NAMALWA (cell line): ENCODE measurements at regions not wholly inside any gene's neighbourhood (a gene's known extent, or its start where the extent isn't known, plus 50 kb on each side); places are given as distances from the start of the nearest gene placed in this dataset.
"Not testable (repeated sequence)": the region's sequence is repeated elsewhere in the genome, so short reads cannot be mapped to it uniquely, and the experiment has no call there.

Experiments used
- DNase-seq: peaks from one replicate; pipeline ENCODE4 v3.0.0-alpha.2; 2015; ENCODE audit warnings: low spot score

DNA sequence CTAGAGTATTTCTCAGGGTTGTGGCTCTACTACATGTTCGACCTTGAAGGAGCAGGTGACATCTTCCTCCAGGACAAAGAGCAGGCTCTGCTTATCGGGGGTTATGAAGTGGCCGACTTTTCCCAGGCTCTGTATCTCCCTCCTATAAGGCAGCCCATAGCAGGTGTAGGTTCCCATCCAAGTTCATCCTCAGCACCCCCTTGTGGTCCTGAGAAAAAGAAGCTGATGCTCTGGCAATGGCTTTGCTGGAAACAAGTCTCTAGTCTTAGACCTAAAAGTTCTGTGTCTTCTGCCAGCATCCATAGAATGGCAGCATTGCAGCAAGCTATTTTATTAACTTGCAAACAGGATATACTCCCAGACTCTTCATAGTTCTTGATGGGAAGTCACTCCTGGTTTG, 836.6 kb upstream of the PRKX start:
- DNase-seq: peak; percentile 1

DNA sequence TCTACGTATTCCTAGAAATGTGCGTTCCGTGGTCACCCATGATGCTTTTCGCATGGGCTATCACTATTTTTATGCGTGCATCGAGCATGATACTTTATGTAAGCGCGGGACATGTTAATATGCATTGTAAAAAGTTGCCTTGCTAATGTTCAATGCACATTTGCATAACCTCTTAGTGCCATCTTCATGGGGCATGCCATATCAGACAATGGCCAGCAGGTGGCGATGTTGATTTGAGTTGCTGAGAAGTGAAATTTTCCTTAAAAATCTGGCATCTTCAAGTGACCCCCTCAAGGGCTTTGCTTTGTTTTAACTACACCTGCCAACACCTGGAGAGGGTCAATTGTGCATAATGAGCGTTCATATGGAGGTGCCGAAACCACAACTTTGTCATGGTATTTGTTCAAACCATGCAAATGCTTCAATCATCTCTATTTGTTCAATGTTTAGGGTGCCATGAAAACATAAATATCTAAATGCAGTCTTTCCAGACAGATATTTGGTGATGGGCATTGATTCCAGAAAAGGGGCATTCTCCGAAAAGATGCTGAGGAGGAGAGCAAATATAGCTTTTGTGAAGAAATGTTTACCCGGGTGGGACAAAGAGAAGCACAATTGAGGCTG, 833.9 kb upstream of the PRKX start:
- peak; percentile 46 for DNase-seq

DNA sequence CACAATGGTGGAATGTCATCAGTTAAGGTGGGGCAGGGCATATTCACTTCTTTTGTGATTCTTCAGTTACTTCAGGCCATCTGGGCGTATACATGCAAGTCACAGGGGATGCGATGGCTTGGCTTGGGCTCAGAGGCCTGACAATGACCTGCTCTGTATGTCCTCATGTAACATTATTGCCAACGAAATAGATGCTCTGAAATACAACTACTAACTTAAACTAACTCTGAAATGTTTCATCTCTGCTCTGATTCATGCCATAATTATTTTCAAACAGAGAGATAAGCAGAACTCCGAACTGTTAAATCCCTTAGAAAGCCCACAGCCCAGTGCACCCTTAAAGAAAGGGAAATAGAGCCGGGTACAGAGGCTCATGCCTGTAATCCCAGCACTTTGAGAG, 832.7 kb upstream of the PRKX start:
- DNase-seq: not testable (repeated sequence)

DNA sequence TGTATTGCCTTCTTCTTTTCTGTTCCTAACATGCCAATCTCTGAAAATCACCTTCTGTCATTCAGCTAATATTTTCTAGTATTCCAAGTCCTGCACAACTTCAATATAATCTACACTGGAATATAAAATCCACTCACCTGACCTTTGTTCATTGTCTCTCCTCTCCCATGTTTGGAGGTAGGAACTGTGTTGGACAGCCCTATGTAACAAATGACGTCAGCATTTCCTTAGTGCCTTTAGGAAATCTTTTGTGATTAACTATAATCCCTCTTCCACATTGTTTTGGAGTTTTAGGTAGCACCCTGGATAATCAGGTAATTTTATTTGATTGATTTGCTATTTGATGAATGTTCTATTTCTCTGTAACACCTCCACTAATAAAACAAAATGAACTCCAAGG, 814.8 kb upstream of the PRKX start:
- DNase-seq: no peak

DNA sequence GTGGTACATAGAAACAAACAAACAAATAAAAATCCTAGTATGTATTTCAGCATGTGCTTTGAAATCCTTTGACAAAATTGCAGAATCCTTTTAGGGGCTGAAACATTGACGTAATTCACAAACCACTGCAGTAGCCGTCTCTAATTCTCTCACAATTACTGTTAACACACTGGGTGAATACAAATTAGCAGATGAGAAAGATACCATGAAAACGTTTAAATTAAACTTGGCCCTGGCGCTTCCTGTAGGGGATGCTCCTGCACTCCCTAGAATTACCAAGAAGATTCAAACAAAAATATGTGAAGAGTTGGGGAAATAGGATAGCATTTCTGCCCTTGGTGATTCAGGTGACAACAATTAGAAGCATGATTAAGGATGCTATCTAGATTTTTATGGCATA, 772.5 kb upstream of the PRKX start:
- DNase-seq: no peak

DNA sequence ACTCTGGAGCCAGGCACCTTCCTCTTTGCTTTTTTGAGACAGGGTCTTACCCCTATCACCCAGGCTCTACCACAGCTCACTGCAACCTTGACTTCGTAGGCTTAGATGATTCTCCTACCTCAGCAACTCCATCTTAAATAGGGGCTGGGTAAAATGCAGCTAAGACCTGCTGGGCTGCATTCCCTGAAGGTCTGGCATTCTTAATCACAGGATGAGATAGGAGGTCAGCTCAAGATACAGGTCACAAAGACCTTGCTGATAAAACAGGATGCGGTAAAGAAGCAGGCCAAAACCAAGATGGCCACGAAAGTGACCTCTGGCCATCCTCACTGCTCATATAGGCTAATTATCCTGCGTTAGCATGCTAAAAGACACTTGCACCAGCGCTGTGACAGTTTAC, 770.8 kb upstream of the PRKX start:
- no peak for DNase-seq

DNA sequence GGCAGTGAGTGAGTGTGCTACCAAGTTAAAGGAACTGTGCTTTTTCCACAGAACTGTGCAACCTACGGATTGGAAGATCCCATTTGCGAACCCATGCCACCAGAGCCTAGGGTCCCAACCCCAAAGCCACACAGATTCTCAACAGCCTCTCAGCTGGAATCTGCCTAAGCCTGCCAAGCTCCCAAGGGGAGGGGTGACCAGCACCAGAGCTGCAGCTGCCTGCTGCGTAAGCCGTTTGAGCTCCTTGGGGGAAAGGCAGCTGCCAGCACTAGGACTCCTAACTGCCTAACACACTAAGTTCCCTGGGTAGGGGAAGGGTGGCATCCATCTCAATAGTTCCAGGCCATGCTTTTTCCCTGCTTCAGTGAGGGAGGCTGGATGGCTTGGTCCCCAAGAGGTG, 738.1 kb upstream of the PRKX start:
- DNase-seq: no peak

DNA sequence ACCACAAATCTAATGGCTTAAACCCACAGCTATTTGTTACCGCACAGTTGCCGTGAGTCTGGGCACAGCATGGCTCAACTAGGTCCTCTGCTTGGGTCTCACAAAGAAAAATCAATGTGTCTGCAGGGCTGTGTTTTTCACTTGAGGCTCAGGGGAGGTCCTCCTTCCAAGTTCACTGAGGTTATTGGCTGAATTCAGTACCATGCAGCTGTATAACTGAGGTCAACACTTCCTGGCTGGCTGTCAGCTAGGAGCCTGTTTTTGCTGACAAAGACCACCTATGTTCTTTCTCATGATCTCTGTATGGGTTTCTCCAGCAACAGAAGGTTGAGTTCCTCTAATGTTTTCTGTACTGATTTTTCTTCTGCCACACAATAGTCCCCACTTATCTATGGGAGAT, 736.7 kb upstream of the PRKX start:
- DNase-seq: no peak

DNA sequence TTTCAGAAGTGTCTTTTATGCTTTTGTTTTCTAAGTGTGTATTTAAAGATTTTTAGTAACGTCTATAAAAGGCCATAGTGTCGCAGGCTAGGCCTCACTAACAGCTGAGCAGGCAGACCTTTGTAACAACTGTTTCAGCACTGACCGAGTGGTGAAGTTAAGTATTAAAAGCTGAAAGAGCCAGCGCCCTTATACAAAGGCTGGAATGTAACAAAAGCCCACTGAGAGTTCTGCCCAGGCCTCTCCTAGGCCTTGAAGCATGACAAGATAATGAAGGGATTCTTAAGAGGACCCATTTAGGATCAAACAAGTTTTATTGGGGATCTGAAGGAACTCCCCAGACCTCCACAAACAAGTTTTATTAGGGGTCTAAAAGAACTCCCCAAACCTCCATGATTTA, 722.5 kb upstream of the PRKX start:
- no peak for DNase-seq

DNA sequence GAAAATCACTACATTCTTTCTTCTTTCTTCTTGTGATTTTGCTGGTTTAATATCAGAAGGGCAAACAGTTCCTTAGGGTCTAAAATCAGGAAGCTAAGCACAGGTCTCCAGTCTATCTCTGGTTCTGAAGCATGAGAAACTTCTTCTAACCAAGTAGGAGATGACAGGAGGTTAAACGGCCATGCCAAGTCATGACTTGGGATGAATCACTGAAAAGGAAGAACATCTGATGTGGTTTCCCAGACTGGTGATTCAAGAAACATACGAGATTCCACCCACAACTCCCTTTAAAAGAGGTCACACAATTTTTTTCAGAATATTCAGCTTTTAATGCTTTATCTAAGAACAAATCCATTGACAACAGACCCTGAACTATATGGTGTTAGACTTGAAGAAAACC, 684.0 kb upstream of the PRKX start:
- DNase-seq: no peak

DNA sequence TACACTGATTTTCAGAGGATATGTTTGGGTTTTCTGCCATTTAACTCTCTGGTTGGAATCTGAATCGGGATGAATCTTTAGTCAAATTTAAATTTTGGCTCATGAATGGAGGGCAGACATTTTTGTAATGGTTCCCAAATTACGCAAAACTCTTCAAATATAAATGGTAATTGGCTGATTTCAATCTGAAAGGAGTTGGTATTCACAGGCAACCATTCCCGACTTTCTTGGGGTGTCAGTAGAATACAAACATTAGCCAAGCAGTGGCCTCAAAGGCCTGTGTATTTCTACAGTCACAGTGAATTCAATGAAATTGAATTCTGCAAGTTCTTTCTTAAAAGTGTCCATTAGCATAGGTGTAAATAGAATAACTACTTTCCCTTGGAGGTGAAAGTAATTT, 668.8 kb upstream of the PRKX start:
- DNase-seq: no peak

DNA sequence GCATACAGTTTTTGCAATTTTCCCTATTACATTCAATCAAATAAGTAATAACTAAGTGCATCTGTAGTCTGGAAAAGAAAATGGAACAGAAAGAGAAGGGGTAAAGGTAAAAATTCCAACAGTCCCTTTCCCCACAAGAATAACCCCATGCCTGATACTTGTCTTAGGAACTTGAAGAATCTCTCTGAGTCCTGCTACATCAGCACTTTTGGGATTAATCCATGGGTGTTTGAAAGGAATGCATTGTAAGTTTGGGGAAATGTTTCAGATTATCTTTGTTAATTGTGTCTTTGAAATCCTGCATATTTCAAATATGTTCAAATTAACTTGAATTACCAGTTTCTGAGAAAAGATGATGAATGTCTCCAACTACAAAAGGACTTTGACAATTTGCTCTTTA, 667.3 kb upstream of the PRKX start:
- no peak for DNase-seq

DNA sequence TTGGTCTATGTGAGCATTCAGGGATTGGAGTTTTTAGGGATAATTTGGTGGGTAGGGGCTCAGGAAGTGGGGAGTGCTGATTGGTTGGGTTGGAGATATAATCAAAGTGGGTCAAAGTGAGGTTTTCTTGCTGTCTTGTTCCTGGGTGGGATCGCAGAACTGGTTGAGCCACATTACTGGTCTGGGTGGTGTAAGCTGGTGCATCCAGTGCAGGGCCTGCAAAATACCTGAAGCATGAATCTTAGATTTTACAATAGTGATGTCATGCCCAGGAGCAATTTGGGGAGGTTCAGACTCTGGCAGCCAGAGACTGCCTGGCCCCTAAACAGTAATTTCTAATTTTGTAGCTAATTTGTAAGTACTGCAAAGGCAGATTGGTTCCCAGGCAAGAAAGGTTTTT, 665.6 kb upstream of the PRKX start:
- no peak for DNase-seq

DNA sequence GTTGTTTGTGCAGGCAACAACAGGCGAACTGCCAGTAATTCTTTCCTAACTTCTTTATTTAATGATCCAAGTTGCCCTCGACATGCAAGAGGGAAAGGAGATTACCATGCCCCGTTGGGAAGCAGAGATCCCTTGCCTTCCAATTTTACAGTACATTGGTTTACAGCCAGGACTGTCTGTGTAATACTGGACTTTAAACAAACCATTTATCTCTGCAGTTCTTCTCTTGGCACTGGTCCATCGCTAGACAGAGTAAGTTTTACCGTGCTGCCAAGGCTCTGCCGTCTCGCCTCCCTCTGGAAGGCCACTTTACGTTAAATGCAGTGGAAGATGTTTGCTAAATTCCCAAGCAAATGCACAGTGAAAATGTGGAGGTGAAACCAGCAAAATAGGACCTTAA, 660.3 kb upstream of the PRKX start:
- no peak for DNase-seq

DNA sequence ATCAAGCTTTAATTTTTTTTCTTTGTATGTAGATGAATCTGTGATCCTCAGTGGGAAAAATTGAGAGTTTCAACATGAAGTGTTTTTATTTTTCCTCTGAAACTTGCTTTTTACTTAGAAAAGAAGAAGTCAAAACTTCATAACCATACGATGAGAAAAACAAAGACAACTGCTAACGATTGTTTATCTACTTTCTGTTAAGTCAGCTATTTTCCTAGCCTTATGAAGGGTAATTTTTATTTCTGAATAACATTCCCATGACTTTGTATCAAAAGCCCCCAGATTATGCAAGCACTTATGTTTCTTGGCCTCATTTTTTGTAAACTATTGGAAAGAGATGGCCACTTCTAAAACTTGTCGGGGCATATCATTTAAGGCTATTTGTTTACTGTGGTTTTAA, 645.1 kb upstream of the PRKX start:
- no peak for DNase-seq

DNA sequence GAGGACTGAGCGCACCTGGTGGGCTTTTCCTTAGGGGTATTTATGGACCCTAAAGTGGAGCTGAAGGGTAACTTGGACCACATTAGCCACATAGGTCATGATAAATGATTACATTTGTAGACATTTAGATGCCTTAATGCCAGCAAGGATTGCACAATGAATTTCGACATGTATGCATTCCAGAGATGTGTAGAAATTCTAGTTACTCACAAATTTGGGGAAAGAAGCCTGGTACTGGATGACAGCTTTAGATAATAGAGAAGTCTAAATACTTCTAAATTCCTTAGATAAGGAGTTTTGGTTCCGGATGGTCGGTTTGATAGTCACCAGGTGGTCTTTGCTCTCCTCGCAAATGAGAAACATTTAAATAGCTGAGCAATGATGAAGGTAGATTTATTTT, 609.5 kb upstream of the PRKX start:
- DNase-seq: no peak

DNA sequence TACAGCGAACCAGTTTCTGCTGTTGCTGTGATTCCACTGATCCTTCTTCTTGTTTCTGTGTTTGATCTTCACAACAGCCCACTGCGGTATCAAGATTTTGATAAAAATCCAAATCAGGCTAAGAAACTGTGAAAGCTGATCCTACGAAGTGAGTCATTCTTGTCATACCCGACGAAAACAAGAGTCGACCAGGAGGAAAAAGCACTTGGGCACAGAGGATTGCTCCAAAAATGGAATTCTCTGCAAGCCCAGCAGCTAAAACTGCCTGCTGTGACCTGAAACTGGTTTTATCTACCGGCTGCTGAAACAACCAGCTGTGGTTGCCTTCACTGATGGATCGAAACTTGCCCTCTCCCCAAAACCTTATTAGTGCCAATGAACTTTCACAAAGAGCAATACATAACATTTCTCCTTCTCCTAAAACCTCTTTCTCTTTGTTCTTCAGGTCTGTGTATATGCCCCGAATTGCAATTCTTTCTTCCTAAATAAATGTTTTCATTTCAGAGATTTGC, 607.0 kb upstream of the PRKX start:
- no peak for DNase-seq

DNA sequence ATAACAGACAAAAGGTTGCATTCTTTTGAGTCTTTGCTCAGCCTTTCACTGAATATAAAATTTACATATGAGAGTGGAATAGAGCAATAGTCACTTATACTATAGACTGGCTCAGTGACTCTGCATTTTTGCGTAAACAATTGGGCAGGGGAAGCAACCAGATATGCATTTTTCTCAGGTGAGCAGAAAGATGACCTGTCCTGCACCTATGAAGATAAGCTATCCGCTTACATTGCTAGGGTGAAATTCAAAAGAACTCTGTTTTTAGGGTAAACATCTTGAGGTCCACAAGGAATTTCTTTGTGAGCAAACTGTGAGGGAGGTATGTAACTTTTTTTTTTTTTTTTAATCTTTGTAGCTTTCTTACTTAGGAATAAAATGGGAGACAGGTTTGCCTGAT, 602.4 kb upstream of the PRKX start:
- DNase-seq: no peak

DNA sequence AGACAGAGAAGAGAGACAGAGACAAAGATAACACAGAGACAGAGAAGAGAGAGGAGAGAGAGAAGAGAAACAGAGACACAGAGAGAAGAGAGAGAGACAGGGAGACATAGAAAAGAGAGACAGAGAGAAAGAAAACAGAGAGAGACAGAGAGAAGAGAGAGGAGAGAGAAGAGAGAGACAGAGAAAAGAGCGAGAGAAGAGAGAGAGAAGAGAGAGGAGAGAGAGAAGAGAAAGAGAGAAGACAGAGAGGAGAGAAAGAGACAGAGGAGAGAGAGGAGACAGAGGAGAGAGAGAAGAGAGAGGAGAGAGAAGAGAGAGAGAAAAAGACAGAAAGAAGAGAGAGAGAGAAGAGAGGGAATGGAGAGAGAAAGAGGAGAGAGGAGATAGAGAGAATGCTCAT, 601.1 kb upstream of the PRKX start:
- no peak for DNase-seq

DNA sequence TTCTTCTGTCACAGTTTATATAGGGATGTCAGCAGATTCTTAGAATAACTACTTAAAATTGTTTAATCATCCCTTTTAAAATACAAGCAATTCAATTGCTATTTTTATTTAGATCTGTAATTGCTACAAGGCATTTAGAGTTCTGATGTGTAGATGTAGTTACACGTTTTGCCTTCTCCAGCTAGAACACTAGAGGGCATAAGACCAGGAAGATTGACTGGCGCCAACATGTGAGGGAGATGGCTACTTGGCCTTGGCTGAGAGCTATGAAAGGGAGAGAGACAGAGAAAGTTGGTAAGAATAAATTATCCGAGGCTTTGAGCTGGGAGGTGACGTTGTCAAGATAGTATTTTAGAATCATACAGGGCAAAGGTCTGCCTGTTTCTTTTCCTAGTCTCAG, 563.7 kb upstream of the PRKX start:
- DNase-seq: peak; percentile 34

DNA sequence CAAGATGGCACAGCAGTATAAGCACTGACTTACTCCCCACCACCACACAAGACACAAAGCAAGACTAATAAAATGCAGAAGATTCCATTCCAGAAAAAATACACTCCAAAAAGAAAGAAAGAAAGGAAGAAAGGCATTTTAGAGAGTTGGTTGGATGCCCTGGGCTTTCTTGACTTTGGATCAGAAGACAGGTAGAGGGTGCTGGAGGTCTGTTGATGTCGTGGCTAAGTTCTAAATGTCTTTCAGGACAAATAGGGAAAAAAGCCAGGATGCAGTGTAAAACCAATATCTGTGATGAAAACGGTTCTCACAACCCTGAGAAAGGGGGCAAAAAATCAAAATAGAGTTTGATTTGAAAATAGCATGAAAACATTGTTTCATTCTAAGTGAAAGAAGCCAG, 555.2 kb upstream of the PRKX start:
- DNase-seq: no peak

DNA sequence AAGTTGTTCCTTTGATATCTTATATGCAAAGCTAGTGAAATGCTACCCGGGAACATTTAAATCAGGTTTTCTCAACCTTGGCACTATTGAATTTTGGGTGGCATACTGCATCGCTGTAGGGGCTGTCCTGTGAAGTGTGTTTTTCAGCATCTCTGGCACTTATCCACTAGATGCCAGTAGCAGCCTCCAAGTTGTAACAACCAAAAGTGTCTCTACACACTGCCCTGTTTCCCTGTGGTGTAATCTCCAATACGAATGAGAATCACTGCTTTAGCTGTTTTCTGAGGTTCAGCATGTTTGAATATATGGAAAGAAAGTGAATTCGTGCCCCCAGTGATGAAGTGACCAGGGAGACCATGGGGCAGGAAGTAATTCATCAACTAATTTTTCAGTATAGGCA, 551.6 kb upstream of the PRKX start:
- no peak for DNase-seq

DNA sequence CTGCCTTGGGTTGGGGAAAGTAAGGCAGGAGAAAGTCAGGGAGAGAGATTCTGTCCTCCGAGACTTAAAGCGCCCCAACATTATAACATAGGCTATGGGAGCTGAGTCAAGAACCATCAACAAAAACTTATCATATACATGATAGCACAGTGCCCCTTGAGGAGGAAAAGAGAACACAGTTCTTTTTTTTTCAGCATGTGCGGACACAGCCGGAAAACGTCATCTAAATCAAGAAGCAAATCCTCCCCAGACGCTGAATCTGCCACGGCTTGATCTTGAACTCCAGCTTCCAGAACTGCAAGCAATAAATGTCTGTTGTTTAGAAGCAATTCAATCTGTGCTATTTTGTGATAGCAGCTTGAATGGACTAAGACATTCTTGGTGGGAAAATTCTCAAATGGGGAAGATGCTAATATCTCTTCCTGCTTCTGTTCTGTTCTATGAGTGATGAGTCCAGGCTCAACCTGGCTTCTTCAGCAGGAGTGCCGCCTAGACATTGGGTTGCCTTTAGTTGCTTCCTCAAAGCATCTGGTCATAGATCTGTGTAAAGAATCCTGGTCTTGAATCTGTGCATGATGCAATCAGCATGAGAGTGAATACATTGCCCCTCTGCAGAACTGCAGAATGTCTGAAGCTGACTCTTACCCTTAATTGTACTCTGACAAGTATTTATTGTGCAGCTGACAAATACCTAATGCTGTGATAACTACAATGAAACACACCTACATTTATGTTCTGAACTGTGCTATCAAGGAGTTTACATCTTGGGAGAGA, 549.8 kb upstream of the PRKX start:
- peak; percentile 7 for DNase-seq

DNA sequence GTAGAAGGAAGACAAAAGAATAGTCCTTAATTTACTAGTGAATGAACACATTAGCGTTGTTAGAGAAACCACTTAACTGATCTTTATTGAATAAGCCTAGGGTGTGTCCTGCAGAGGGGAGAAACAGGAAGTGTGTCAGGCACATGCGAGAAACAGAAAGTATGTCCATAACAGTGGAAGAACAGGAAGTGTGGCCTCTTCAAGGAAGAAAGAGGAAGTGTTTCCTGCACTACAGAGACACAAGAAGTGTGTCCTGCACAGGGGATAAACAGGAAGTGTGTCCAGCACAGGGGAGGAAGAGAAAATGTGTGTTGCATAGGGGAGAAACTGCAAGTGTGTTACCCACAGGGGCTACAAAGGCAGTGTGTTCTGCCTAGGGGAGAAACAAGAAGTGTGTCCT, 539.6 kb upstream of the PRKX start:
- DNase-seq: peak; percentile 6
